ENCODE measurements at regions not wholly inside any gene's neighbourhood (a gene's known extent, or its start where the extent isn't known, plus 50 kb on each side); places are given as distances from the start of the nearest gene placed in this dataset.
"Not testable (repeated sequence)": the region's sequence is repeated elsewhere in the genome, so short reads cannot be mapped to it uniquely, and the experiment has no call there.

- POLR2A ChIA-PET, result no interaction called here
- no peaks in the 10 kb centered on the region for H3K27me3 Mint-ChIP-seq
- DNase-seq (no peak), ATAC-seq (no peak)
- no peaks in the 10 kb centered on the region for H3K4me1 Mint-ChIP-seq (ENCODE audit: low read depth)
- intact Hi-C loops (cut with micrococcal nuclease), result no loop called here
- H3K36me3 Mint-ChIP-seq (ENCODE audit: low read depth), result no peaks in the 10 kb centered on the region
- no peak for TF ChIP-seq CTCF (IDR thresholded peaks at IDR 0.05)
- CTCF ChIA-PET, result no interaction called here
- peaks cover 2% of the 10 kb centered on the region for H3K9me3 Mint-ChIP-seq
- no peak overlapping the region for H3K27ac Mint-ChIP-seq
- no peak overlapping the region for H3K4me3 Mint-ChIP-seq
These were observed 414.6 kb downstream of the TDRD3 start for GRCh38 chr13:60811581-60811980.

- CTCF ChIA-PET; H3K36me3 Mint-ChIP-seq (ENCODE audit: low read depth); POLR2A ChIA-PET; ATAC-seq; H3K4me3 Mint-ChIP-seq; H3K27ac Mint-ChIP-seq; DNase-seq; H3K27me3 Mint-ChIP-seq; H3K4me1 Mint-ChIP-seq (ENCODE audit: low read depth); intact Hi-C loops (cut with micrococcal nuclease); H3K9me3 Mint-ChIP-seq: not testable (repeated sequence)
These were observed 408.6 kb downstream of the TDRD3 start for GRCh38 chr13:60805640-60806039.

GRCh38 chr13:60798503-60798902, 401.5 kb downstream of the TDRD3 start:
- POLR2A ChIA-PET, result no interaction called here
- Mint-ChIP-seq H3K36me3 (ENCODE audit: low read depth) (no peaks in the 10 kb centered on the region), H3K9me3 (peaks cover 2% of the 10 kb centered on the region), H3K27me3 (no peaks in the 10 kb centered on the region), H3K27ac (no peak overlapping the region), H3K4me1 (ENCODE audit: low read depth) (no peaks in the 10 kb centered on the region), H3K4me3 (no peak overlapping the region)
- CTCF ChIA-PET, result no interaction called here
- intact Hi-C loops (cut with micrococcal nuclease), result no loop called here
- TF ChIP-seq CTCF (IDR thresholded peaks at IDR 0.05), result no peak
- DNase-seq (no peak), ATAC-seq (no peak)

- CTCF ChIA-PET, result no interaction called here
- no peaks in the 10 kb centered on the region for H3K4me1 Mint-ChIP-seq (ENCODE audit: low read depth)
- intact Hi-C loops (cut with micrococcal nuclease), result no loop called here
- H3K36me3 Mint-ChIP-seq (ENCODE audit: low read depth), result no peaks in the 10 kb centered on the region
- H3K9me3 Mint-ChIP-seq, result no peaks in the 10 kb centered on the region
- H3K4me3 Mint-ChIP-seq, result no peak overlapping the region
- no peaks in the 10 kb centered on the region for H3K27me3 Mint-ChIP-seq
- no peak overlapping the region for H3K27ac Mint-ChIP-seq
- ATAC-seq (no peak), DNase-seq (no peak)
- TF ChIP-seq CTCF (IDR thresholded peaks at IDR 0.05), result no peak
- POLR2A ChIA-PET, result no interaction called here
These were observed 400.1 kb downstream of the TDRD3 start for GRCh38 chr13:60797112-60797511.

GRCh38 chr13:60794751-60795150, 397.7 kb downstream of the TDRD3 start:
- no peak for ATAC-seq
- no peak overlapping the region for H3K27ac Mint-ChIP-seq
- intact Hi-C loops (cut with micrococcal nuclease), result no loop called here

More at GRCh38 chr13:60794751-60795150, 397.7 kb downstream of the TDRD3 start:
- no peaks in the 10 kb centered on the region for H3K36me3 Mint-ChIP-seq (ENCODE audit: low read depth)
- POLR2A ChIA-PET, result no interaction called here
- no peak for DNase-seq
- H3K4me3 Mint-ChIP-seq, result no peak overlapping the region
- CTCF ChIA-PET, result no interaction called here
- no peaks in the 10 kb centered on the region for H3K27me3 Mint-ChIP-seq
- H3K9me3 Mint-ChIP-seq, result no peaks in the 10 kb centered on the region
- H3K4me1 Mint-ChIP-seq (ENCODE audit: low read depth), result no peaks in the 10 kb centered on the region
- TF ChIP-seq CTCF (IDR thresholded peaks at IDR 0.05), result no peak
